Esophagus squamous epithelium (tissue), 4 donors: ENCODE measurements at regions not wholly inside any gene's neighbourhood (a gene's known extent, or its start where the extent isn't known, plus 50 kb on each side); places are given as distances from the start of the nearest gene placed in this dataset.

ENCODE experiments used
- POLR2A ChIP-seq, 4 donors: fragments of 450-650 bp; IDR thresholded peaks; one replicate each; pipeline ENCODE4 v1.6.1; 2017; ENCODE audit warnings: antibody characterized with exemption in 4 of 4, mild to moderate bottlenecking in 4 of 4, moderate library complexity in 3 of 4
- TF ChIP-seq, protein P1 (sequence below), 6 experiments: fragments of 450-650 bp in 4 of 6; fragments of 200-600 bp in 2 of 6; sonication (generic) in 2 of 6; IDR thresholded peaks; one replicate each; pipeline ENCODE4 v1.5.1; 2016 to 2019; ENCODE audit warnings: antibody characterized with exemption in 6 of 6, mild to moderate bottlenecking in 4 of 6, moderate library complexity in 4 of 6

DNA sequence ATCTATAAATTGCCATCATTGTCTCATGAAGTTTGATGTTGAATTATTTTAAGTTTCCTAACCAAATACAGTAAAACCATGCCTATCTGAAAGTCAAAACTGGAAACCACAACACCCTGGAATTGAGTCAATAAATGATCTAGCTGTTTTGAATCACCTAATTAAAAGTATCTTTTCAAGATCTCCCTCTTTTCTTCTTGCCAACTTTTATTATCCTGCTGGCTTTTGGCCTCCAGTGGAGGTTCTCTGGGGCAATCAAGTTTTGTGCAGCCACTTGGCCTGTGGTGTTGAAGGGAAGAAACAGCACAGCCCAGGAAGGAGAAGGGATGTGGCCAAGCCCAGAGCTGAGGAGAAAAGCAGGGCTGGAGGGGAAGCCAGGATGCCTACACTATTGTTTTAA, 255.4 kb downstream of the COG6 start:
- TF ChIP-seq, protein P1, sequence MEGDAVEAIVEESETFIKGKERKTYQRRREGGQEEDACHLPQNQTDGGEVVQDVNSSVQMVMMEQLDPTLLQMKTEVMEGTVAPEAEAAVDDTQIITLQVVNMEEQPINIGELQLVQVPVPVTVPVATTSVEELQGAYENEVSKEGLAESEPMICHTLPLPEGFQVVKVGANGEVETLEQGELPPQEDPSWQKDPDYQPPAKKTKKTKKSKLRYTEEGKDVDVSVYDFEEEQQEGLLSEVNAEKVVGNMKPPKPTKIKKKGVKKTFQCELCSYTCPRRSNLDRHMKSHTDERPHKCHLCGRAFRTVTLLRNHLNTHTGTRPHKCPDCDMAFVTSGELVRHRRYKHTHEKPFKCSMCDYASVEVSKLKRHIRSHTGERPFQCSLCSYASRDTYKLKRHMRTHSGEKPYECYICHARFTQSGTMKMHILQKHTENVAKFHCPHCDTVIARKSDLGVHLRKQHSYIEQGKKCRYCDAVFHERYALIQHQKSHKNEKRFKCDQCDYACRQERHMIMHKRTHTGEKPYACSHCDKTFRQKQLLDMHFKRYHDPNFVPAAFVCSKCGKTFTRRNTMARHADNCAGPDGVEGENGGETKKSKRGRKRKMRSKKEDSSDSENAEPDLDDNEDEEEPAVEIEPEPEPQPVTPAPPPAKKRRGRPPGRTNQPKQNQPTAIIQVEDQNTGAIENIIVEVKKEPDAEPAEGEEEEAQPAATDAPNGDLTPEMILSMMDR (IDR thresholded peaks at IDR 0.05): no peak
- no peak for TF ChIP-seq POLR2A (IDR thresholded peaks at IDR 0.05)
